ENCODE measurements at regions not wholly inside any gene's neighbourhood (a gene's known extent, or its start where the extent isn't known, plus 50 kb on each side); places are given as distances from the start of the nearest gene placed in this dataset.
A peak's percentile ranks its signal among the peaks of the same experiment; 100 is the strongest.

- Histone ChIP-seq H2BK12ac (ENCODE audit: low read length) (peak overlapping the region; percentile 33), H3K4ac (ENCODE audit: low read depth, low read length) (no peak overlapping the region), H3K9ac (ENCODE audit: low read length) (no peak overlapping the region), H3K36me3 (ENCODE audit: control insufficient read depth in 1 of 2, insufficient read depth in 2 of 2, low read length in 2 of 2) (no peaks in the 10 kb centered on the region), H3K27ac (ENCODE audit: low read depth, low read length) (no peak overlapping the region), H4K91ac (ENCODE audit: low read depth, low read length) (peak overlapping the region; percentile 50), H3K4me1 (ENCODE audit: control insufficient read depth in 1 of 2, insufficient read depth in 2 of 2, low read length in 2 of 2) (peaks cover 5 to 15% of the 10 kb centered on the region in 2 experiments), H4K12ac (ENCODE audit: low read depth, low read length) (no peak overlapping the region), H2BK120ac (ENCODE audit: insufficient read depth, low read length, poor library complexity) (peak overlapping the region; percentile 90), H3K4me2 (ENCODE audit: low read length) (no peak overlapping the region), H4K8ac (ENCODE audit: low read depth, low read length) (peak overlapping the region; percentile 42), H3K27me3 (ENCODE audit: insufficient read depth, low read length) (no peaks in the 10 kb centered on the region), H3K9me3 (ENCODE audit: insufficient read depth, low read depth, low read length) (no peaks in the 10 kb centered on the region), H3K4me3 (ENCODE audit: low read depth, low read length) (no peak overlapping the region), H2BK5ac (ENCODE audit: low read depth, low read length, poor library complexity) (peak overlapping the region; percentile 29), H3K79me2 (ENCODE audit: control insufficient read depth, insufficient read depth, low read length, poor library complexity) (no peaks in the 10 kb centered on the region), H3K79me1 (ENCODE audit: low read length) (peaks cover 22% of the 10 kb centered on the region), H3K18ac (ENCODE audit: low read length) (no peak overlapping the region), H3K14ac (ENCODE audit: low read length) (peak overlapping the region; percentile 41), H3K23ac (ENCODE audit: low read length) (no peak overlapping the region), H2AK5ac (ENCODE audit: low read length) (peak overlapping the region; percentile 7), H2AFZ (ENCODE audit: insufficient read depth, low read length, poor library complexity) (no peak overlapping the region)
- no peak for DNase-seq
- WGBS (ENCODE audit: extremely low coverage, insufficient coverage, insufficient read length), result no CpG with 5 or more reads among the region's 7 CpGs
Observed at GRCh38 chr5:56494300-56494731, 261.2 kb upstream of the ANKRD55 start.

- H3K4me2 ChIP-seq (ENCODE audit: low read length), result no peak overlapping the region
- H4K12ac ChIP-seq (ENCODE audit: low read depth, low read length), result no peak overlapping the region
- no peak overlapping the region for H2AFZ ChIP-seq (ENCODE audit: insufficient read depth, low read length, poor library complexity)
- H2AK5ac ChIP-seq (ENCODE audit: low read length), result no peak overlapping the region
- no peak overlapping the region for H3K4ac ChIP-seq (ENCODE audit: low read depth, low read length)
- no peaks in the 10 kb centered on the region for H3K27me3 ChIP-seq (ENCODE audit: insufficient read depth, low read length)
- no peak overlapping the region for H3K9ac ChIP-seq (ENCODE audit: low read length)
- H3K14ac ChIP-seq (ENCODE audit: low read length), result no peak overlapping the region
- H3K4me1 ChIP-seq (ENCODE audit: control insufficient read depth in 1 of 2, insufficient read depth in 2 of 2, low read length in 2 of 2), result peaks cover 5 to 15% of the 10 kb centered on the region in 2 experiments
- no CpG with 5 or more reads among the region's 7 CpGs for WGBS (ENCODE audit: extremely low coverage, insufficient coverage, insufficient read length)
- H3K27ac ChIP-seq (ENCODE audit: low read depth, low read length), result no peak overlapping the region
- H3K4me3 ChIP-seq (ENCODE audit: low read depth, low read length), result no peak overlapping the region
- H3K23ac ChIP-seq (ENCODE audit: low read length), result no peak overlapping the region
- H2BK12ac ChIP-seq (ENCODE audit: low read length), result no peak overlapping the region
- H3K79me2 ChIP-seq (ENCODE audit: control insufficient read depth, insufficient read depth, low read length, poor library complexity), result no peaks in the 10 kb centered on the region
- DNase-seq, result no peak
- no peak overlapping the region for H4K8ac ChIP-seq (ENCODE audit: low read depth, low read length)
- no peaks in the 10 kb centered on the region for H3K9me3 ChIP-seq (ENCODE audit: insufficient read depth, low read depth, low read length)
- H3K36me3 ChIP-seq (ENCODE audit: control insufficient read depth in 1 of 2, insufficient read depth in 2 of 2, low read length in 2 of 2), result no peaks in the 10 kb centered on the region
- H4K91ac ChIP-seq (ENCODE audit: low read depth, low read length), result no peak overlapping the region
- H3K18ac ChIP-seq (ENCODE audit: low read length), result no peak overlapping the region
- no peak overlapping the region for H2BK5ac ChIP-seq (ENCODE audit: low read depth, low read length, poor library complexity)
- H2BK120ac ChIP-seq (ENCODE audit: insufficient read depth, low read length, poor library complexity), result no peak overlapping the region
- H3K79me1 ChIP-seq (ENCODE audit: low read length), result peaks cover 22% of the 10 kb centered on the region
Observed at GRCh38 chr5:56493766-56494165, 260.6 kb upstream of the ANKRD55 start.

- Histone ChIP-seq H4K8ac (ENCODE audit: low read depth, low read length) (no peak overlapping the region), H2BK12ac (ENCODE audit: low read length) (no peak overlapping the region), H4K91ac (ENCODE audit: low read depth, low read length) (peak overlapping the region; percentile 67), H2AFZ (ENCODE audit: insufficient read depth, low read length, poor library complexity) (no peak overlapping the region), H3K79me1 (ENCODE audit: low read length) (peaks cover 22% of the 10 kb centered on the region), H3K4me3 (ENCODE audit: low read depth, low read length) (no peak overlapping the region), H3K18ac (ENCODE audit: low read length) (no peak overlapping the region), H2BK5ac (ENCODE audit: low read depth, low read length, poor library complexity) (no peak overlapping the region), H4K12ac (ENCODE audit: low read depth, low read length) (no peak overlapping the region), H3K27me3 (ENCODE audit: insufficient read depth, low read length) (no peaks in the 10 kb centered on the region), H3K27ac (ENCODE audit: low read depth, low read length) (no peak overlapping the region), H3K79me2 (ENCODE audit: control insufficient read depth, insufficient read depth, low read length, poor library complexity) (no peaks in the 10 kb centered on the region), H3K23ac (ENCODE audit: low read length) (no peak overlapping the region), H3K4me2 (ENCODE audit: low read length) (no peak overlapping the region), H3K14ac (ENCODE audit: low read length) (no peak overlapping the region), H3K36me3 (ENCODE audit: control insufficient read depth in 1 of 2, insufficient read depth in 2 of 2, low read length in 2 of 2) (no peaks in the 10 kb centered on the region), H3K9ac (ENCODE audit: low read length) (no peak overlapping the region), H2AK5ac (ENCODE audit: low read length) (no peak overlapping the region), H3K4me1 (ENCODE audit: control insufficient read depth in 1 of 2, insufficient read depth in 2 of 2, low read length in 2 of 2) (peaks cover 5 to 15% of the 10 kb centered on the region in 2 experiments), H3K9me3 (ENCODE audit: insufficient read depth, low read depth, low read length) (no peaks in the 10 kb centered on the region), H3K4ac (ENCODE audit: low read depth, low read length) (no peak overlapping the region), H2BK120ac (ENCODE audit: insufficient read depth, low read length, poor library complexity) (no peak overlapping the region)
- WGBS (ENCODE audit: extremely low coverage, insufficient coverage, insufficient read length), result no CpG with 5 or more reads among the region's 6 CpGs
- DNase-seq, result no peak
Observed at GRCh38 chr5:56493308-56493707, 260.2 kb upstream of the ANKRD55 start.

- H3K4me1 ChIP-seq (ENCODE audit: control insufficient read depth in 1 of 2, insufficient read depth in 2 of 2, low read length in 2 of 2), result peaks cover 5 to 15% of the 10 kb centered on the region in 2 experiments
- WGBS (ENCODE audit: extremely low coverage, insufficient coverage, insufficient read length), result no CpG with 5 or more reads among the region's 5 CpGs
Observed at GRCh38 chr5:56492812-56493211, 259.7 kb upstream of the ANKRD55 start.

More at GRCh38 chr5:56492812-56493211, 259.7 kb upstream of the ANKRD55 start:
- Histone ChIP-seq H3K4me2 (ENCODE audit: low read length) (no peak overlapping the region), H2BK120ac (ENCODE audit: insufficient read depth, low read length, poor library complexity) (no peak overlapping the region), H3K23ac (ENCODE audit: low read length) (no peak overlapping the region), H3K14ac (ENCODE audit: low read length) (peak overlapping the region; percentile 69), H4K91ac (ENCODE audit: low read depth, low read length) (peak overlapping the region; percentile 67), H3K4me3 (ENCODE audit: low read depth, low read length) (no peak overlapping the region), H3K18ac (ENCODE audit: low read length) (no peak overlapping the region), H3K27ac (ENCODE audit: low read depth, low read length) (no peak overlapping the region), H3K4ac (ENCODE audit: low read depth, low read length) (peak overlapping the region; percentile 7), H2AFZ (ENCODE audit: insufficient read depth, low read length, poor library complexity) (peak overlapping the region; percentile 1), H3K27me3 (ENCODE audit: insufficient read depth, low read length) (no peaks in the 10 kb centered on the region), H3K79me2 (ENCODE audit: control insufficient read depth, insufficient read depth, low read length, poor library complexity) (no peaks in the 10 kb centered on the region), H4K12ac (ENCODE audit: low read depth, low read length) (no peak overlapping the region), H3K9ac (ENCODE audit: low read length) (no peak overlapping the region), H3K36me3 (ENCODE audit: control insufficient read depth in 1 of 2, insufficient read depth in 2 of 2, low read length in 2 of 2) (no peaks in the 10 kb centered on the region), H2AK5ac (ENCODE audit: low read length) (peak overlapping the region; percentile 36), H4K8ac (ENCODE audit: low read depth, low read length) (no peak overlapping the region), H2BK12ac (ENCODE audit: low read length) (peak overlapping the region; percentile 88), H3K79me1 (ENCODE audit: low read length) (peaks cover 22% of the 10 kb centered on the region), H3K9me3 (ENCODE audit: insufficient read depth, low read depth, low read length) (peaks cover 1% of the 10 kb centered on the region), H2BK5ac (ENCODE audit: low read depth, low read length, poor library complexity) (peak overlapping the region; percentile 4)
- DNase-seq, result no peak
